Vagina (tissue), 2 donors: ENCODE measurements at regions not wholly inside any gene's neighbourhood (a gene's known extent, or its start where the extent isn't known, plus 50 kb on each side); places are given as distances from the start of the nearest gene placed in this dataset.

ENCODE experiments used
- POLR2AphosphoS5 ChIP-seq, 2 donors: sonication (generic); formaldehyde crosslinking; IDR thresholded peaks; one replicate each; pipeline ENCODE4 v1.9.0; 2017; ENCODE audit warnings: antibody characterized with exemption in 2 of 2, mild to moderate bottlenecking in 2 of 2, low read depth in 1 of 2; ENCODE audit not compliant: insufficient read depth in 1 of 2
- TF ChIP-seq, protein P1 (sequence below), 3 experiments: fragments of 450-650 bp in 2 of 3; fragments of 200-600 bp in 1 of 3; sonication (generic) in 1 of 3; IDR thresholded peaks; one replicate each; pipeline ENCODE4 v1.5.1; 2017 to 2019; ENCODE audit warnings: antibody characterized with exemption in 3 of 3, mild to moderate bottlenecking in 2 of 3, moderate library complexity in 2 of 3

DNA sequence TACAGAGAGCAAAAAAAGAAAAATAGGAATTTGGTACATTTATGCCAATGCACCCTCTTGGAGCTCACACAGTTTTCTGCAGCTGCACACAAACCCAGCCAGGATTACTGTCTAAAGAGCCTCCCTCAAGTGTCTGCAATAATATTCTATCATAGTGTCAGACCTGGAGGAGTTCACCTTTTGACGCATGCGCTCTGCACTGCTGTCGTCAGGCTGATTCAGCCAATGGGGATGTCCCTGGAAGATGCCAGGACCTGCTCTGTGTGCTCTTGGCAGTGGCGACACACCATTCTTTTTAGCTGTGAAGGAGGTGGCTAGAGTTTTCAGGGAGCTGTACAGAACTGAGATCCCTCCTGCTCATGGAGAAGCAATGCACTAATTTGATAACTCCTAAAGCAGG lies 249.0 kb upstream of the KIRREL3 start:
- TF ChIP-seq POLR2AphosphoS5 (IDR thresholded peaks at IDR 0.05; ENCODE audit: insufficient read depth in 1 of 2, low read depth in 1 of 2): no peak
- TF ChIP-seq, protein P1, sequence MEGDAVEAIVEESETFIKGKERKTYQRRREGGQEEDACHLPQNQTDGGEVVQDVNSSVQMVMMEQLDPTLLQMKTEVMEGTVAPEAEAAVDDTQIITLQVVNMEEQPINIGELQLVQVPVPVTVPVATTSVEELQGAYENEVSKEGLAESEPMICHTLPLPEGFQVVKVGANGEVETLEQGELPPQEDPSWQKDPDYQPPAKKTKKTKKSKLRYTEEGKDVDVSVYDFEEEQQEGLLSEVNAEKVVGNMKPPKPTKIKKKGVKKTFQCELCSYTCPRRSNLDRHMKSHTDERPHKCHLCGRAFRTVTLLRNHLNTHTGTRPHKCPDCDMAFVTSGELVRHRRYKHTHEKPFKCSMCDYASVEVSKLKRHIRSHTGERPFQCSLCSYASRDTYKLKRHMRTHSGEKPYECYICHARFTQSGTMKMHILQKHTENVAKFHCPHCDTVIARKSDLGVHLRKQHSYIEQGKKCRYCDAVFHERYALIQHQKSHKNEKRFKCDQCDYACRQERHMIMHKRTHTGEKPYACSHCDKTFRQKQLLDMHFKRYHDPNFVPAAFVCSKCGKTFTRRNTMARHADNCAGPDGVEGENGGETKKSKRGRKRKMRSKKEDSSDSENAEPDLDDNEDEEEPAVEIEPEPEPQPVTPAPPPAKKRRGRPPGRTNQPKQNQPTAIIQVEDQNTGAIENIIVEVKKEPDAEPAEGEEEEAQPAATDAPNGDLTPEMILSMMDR (IDR thresholded peaks at IDR 0.05): no peak
